PFSK-1 (cell line): ENCODE measurements at regions not wholly inside any gene's neighbourhood (a gene's known extent, or its start where the extent isn't known, plus 50 kb on each side); places are given as distances from the start of the nearest gene placed in this dataset.

Experiments
- FOXP2 ChIP-seq: optimal IDR thresholded peaks from 2 replicates; pipeline ENCODE3; 2011; ENCODE audit warnings: borderline replicate concordance, control low read depth, inconsistent platforms; ENCODE audit not compliant: insufficient read depth; ENCODE audit errors: extremely low read length, extremely low read depth
- POLR2AphosphoS5 ChIP-seq: IDR thresholded peaks from 2 replicates; pipeline ENCODE4 v1.6.1; 2012; ENCODE audit warnings: low read depth, mild to moderate bottlenecking, control low read depth, low read length, moderate library complexity
- SIN3A ChIP-seq: IDR thresholded peaks from 2 replicates; pipeline ENCODE4 v1.6.1; 2012; ENCODE audit warnings: mild to moderate bottlenecking, low read length, moderate library complexity, borderline replicate concordance; ENCODE audit not compliant: insufficient read depth
- TAF1 ChIP-seq: IDR thresholded peaks from 2 replicates; pipeline ENCODE4 v1.6.1; 2012; ENCODE audit warnings: low read length, control low read depth, borderline replicate concordance; ENCODE audit not compliant: insufficient read depth
- TF ChIP-seq, protein P1 (sequence below), 2 experiments: IDR thresholded peaks; 2 replicates each; pipeline versions ENCODE4 v1.6.1 to v1.8.0; 2011 to 2012; ENCODE audit warnings: low read depth in 2 of 2, low read length in 2 of 2, control low read depth in 1 of 2, inconsistent platforms in 1 of 2, mild to moderate bottlenecking in 1 of 2, moderate library complexity in 1 of 2; ENCODE audit not compliant: insufficient read depth in 1 of 2

GRCh38 chr10:60570272-60570865, 180.7 kb upstream of the ANK3 start:
- no peak for TF ChIP-seq POLR2AphosphoS5
- TF ChIP-seq, protein P1, sequence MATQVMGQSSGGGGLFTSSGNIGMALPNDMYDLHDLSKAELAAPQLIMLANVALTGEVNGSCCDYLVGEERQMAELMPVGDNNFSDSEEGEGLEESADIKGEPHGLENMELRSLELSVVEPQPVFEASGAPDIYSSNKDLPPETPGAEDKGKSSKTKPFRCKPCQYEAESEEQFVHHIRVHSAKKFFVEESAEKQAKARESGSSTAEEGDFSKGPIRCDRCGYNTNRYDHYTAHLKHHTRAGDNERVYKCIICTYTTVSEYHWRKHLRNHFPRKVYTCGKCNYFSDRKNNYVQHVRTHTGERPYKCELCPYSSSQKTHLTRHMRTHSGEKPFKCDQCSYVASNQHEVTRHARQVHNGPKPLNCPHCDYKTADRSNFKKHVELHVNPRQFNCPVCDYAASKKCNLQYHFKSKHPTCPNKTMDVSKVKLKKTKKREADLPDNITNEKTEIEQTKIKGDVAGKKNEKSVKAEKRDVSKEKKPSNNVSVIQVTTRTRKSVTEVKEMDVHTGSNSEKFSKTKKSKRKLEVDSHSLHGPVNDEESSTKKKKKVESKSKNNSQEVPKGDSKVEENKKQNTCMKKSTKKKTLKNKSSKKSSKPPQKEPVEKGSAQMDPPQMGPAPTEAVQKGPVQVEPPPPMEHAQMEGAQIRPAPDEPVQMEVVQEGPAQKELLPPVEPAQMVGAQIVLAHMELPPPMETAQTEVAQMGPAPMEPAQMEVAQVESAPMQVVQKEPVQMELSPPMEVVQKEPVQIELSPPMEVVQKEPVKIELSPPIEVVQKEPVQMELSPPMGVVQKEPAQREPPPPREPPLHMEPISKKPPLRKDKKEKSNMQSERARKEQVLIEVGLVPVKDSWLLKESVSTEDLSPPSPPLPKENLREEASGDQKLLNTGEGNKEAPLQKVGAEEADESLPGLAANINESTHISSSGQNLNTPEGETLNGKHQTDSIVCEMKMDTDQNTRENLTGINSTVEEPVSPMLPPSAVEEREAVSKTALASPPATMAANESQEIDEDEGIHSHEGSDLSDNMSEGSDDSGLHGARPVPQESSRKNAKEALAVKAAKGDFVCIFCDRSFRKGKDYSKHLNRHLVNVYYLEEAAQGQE (IDR thresholded peaks at IDR 0.05; ENCODE audit: insufficient read depth in 1 of 2, low read depth in 2 of 2, low read length in 2 of 2): no peak
- TF ChIP-seq FOXP2: no peak
- TF ChIP-seq TAF1: no peak
- TF ChIP-seq SIN3A: no peak

DNA sequence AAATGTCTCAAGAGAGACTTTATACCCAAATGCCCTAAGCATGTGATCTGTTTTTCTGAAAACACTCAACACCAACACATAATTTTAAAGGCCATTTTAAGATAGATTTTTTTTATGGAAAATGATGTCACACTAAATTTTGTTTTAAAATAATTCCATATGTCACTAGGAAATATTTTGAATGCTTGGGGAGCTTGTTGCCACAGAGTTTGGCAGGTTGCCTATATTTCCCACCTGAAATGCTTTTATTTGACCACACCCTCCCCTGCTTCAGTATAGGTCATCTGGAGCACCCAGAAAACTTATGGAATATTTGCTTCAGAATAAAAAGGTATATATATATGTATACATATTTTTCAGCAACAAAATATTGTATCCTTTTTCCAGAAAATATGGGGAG, 180.0 kb upstream of the ANK3 start:
- no peak for TF ChIP-seq POLR2AphosphoS5
- no peak for TF ChIP-seq TAF1
- TF ChIP-seq, protein P1 (IDR thresholded peaks at IDR 0.05; ENCODE audit: insufficient read depth in 1 of 2, low read depth in 2 of 2, low read length in 2 of 2): no peak
- no peak for TF ChIP-seq SIN3A
- no peak for TF ChIP-seq FOXP2

- TF ChIP-seq TAF1: no peak
- no peak for TF ChIP-seq FOXP2
- no peak for TF ChIP-seq POLR2AphosphoS5
- TF ChIP-seq, protein P1 (IDR thresholded peaks at IDR 0.05; ENCODE audit: insufficient read depth in 1 of 2, low read depth in 2 of 2, low read length in 2 of 2): no peak
- TF ChIP-seq SIN3A: no peak
Measured at GRCh38 chr10:60566096-60566495, 176.4 kb upstream of the ANK3 start.

- TF ChIP-seq, protein P1 (IDR thresholded peaks at IDR 0.05; ENCODE audit: insufficient read depth in 1 of 2, low read depth in 2 of 2, low read length in 2 of 2): no peak
- TF ChIP-seq POLR2AphosphoS5 (no peak), SIN3A (no peak), TAF1 (no peak)
Measured at GRCh38 chr10:60565492-60565891, 175.8 kb upstream of the ANK3 start.

GRCh38 chr10:60564475-60564874, 174.8 kb upstream of the ANK3 start:
- no peak for TF ChIP-seq TAF1
- no peak for TF ChIP-seq POLR2AphosphoS5
- TF ChIP-seq FOXP2: no peak
- TF ChIP-seq, protein P1 (IDR thresholded peaks at IDR 0.05; ENCODE audit: insufficient read depth in 1 of 2, low read depth in 2 of 2, low read length in 2 of 2): no peak
- no peak for TF ChIP-seq SIN3A
